HCT116 (cell line): ENCODE measurements at regions not wholly inside any gene's neighbourhood (a gene's known extent, or its start where the extent isn't known, plus 50 kb on each side); places are given as distances from the start of the nearest gene placed in this dataset.

Source experiments
- ATAC-seq: fragments of 200-7000 bp; cut with Tn5 transposase; 2 replicates; pipeline ENCODE4 v1.9.1; 2020; ENCODE audit warnings: mild to moderate bottlenecking, moderate library complexity
- BruUV-seq: library from RNA; stranded (reverse); fragments of 400-500 nt; replicated peaks from 2 replicates; lab custom pipeline; 2021; lab: Mats Ljungman, UMichigan
- CTCF ChIA-PET: fragments of 300-600 bp; sonication (Branson Sonifier 250); formaldehyde crosslinking; loops from one replicate; lab custom pipeline; 2021; ENCODE audit warnings: antibody characterized with exemption; lab: Charles Lee
- POLR2A ChIA-PET: fragments of 300-600, 350-600 bp; sonication (Branson Sonifier 250); formaldehyde crosslinking; loops from one replicate; lab custom pipeline; 2021; ENCODE audit warnings: antibody characterized with exemption; lab: Charles Lee
- RAD21 ChIA-PET, 2 experiments: fragments of 300-600 bp; sonication (Branson Sonifier 250); formaldehyde crosslinking; loops; one replicate each; lab custom pipeline; 2023; ENCODE audit warnings: low total read pairs in 2 of 2; ENCODE audit not compliant: uncharacterized antibody in 2 of 2, unreplicated experiment in 2 of 2, low non-redundant PET in 1 of 2; lab: Charles Lee
- DNase-seq: peaks from one replicate; pipeline ENCODE4 v3.0.0-alpha.2; 2010; ENCODE audit warnings: low read depth, low spot score
- H2AFZ ChIP-seq: fragments of 200-600 bp; shearing (Covaris generic), sonication (generic); 2 replicates; pipeline ENCODE4 v1.6.1; 2017; ENCODE audit warnings: low read depth, mixed run types, mixed read lengths, antibody characterized with exemption, low read length; ENCODE audit not compliant: poor library complexity, severe bottlenecking
- H3K27ac ChIP-seq: 2 replicates; pipeline ENCODE4 v1.5.1; 2012; ENCODE audit warnings: low read depth, low read length
- H3K27me3 ChIP-seq: fragments of 200-600 bp; sonication (generic); 2 replicates; pipeline ENCODE4 v1.6.1; 2016; ENCODE audit warnings: mixed run types, low read length, mixed read lengths; ENCODE audit not compliant: insufficient read depth
- H3K36me3 ChIP-seq, 2 experiments: fragments of 200-500 bp in 1 of 2; fragments of 200-600 bp in 1 of 2; sonication (Bioruptor generic) in 1 of 2; sonication (generic) in 1 of 2; 2 replicates each; pipeline versions ENCODE4 v1.5.1 to v1.6.1; 2014 to 2016; ENCODE audit warnings: low read length in 2 of 2, inconsistent platforms in 1 of 2, mixed read lengths in 1 of 2, mixed run types in 1 of 2; ENCODE audit not compliant: insufficient read depth in 2 of 2, control insufficient read depth in 1 of 2
- H3K4me1 ChIP-seq, 2 experiments: fragments of 200-600 bp in 1 of 2; sonication (generic) in 1 of 2; 2 replicates each; pipeline versions ENCODE4 v1.5.1 to v1.6.1; 2012 to 2017; ENCODE audit warnings: low read length in 2 of 2, inconsistent platforms in 1 of 2, mild to moderate bottlenecking in 1 of 2, mixed read lengths in 1 of 2, mixed run types in 1 of 2, moderate library complexity in 1 of 2; ENCODE audit not compliant: insufficient read depth in 2 of 2, control insufficient read depth in 1 of 2
- H3K4me2 ChIP-seq: fragments of 200-600 bp; sonication (generic); 2 replicates; pipeline ENCODE4 v1.6.1; 2017; ENCODE audit warnings: mixed run types, low read length, mixed read lengths
- H3K4me3 ChIP-seq, 2 experiments: fragments of 200-600 bp in 1 of 2; sonication (generic) in 1 of 2; replicated peaks in 1 of 2; 2 replicates each; pipeline ENCODE4 v1.5.1; 2011 to 2016; ENCODE audit warnings: low read length in 2 of 2, control low read depth in 1 of 2, low read depth in 1 of 2, mild to moderate bottlenecking in 1 of 2, mixed read lengths in 1 of 2, mixed run types in 1 of 2
- H3K79me2 ChIP-seq: fragments of 200-600 bp; sonication (generic); 2 replicates; pipeline ENCODE4 v1.6.1; 2017; ENCODE audit warnings: mild to moderate bottlenecking, mixed run types, low read length, moderate library complexity, mixed read lengths; ENCODE audit not compliant: insufficient read depth
- H3K9ac ChIP-seq: fragments of 200-600 bp; sonication (generic); 2 replicates; pipeline ENCODE4 v1.6.1; 2016; ENCODE audit warnings: low read length, mixed read lengths
- H3K9me2 ChIP-seq: fragments of 200-600 bp; sonication (generic), shearing (Covaris generic); 2 replicates; pipeline ENCODE4 v1.6.1; 2017; ENCODE audit warnings: mixed run types, mild to moderate bottlenecking, moderate library complexity; ENCODE audit not compliant: insufficient read depth
- H3K9me3 ChIP-seq, 2 experiments: fragments of 200-500 bp in 1 of 2; fragments of 200-600 bp in 1 of 2; sonication (Bioruptor generic) in 1 of 2; sonication (generic) in 1 of 2; 2 replicates each; pipeline ENCODE4 v1.6.1; 2014 to 2017; ENCODE audit warnings: low read length in 2 of 2, mixed read lengths in 2 of 2, inconsistent platforms in 1 of 2, low read depth in 1 of 2, mild to moderate bottlenecking in 1 of 2, mixed run types in 1 of 2, moderate library complexity in 1 of 2; ENCODE audit not compliant: control insufficient read depth in 1 of 2, insufficient read depth in 1 of 2
- H4K20me1 ChIP-seq: fragments of 200-600 bp; sonication (generic), shearing (Covaris generic); 2 replicates; pipeline ENCODE4 v1.6.1; 2017; ENCODE audit warnings: mixed run types, mild to moderate bottlenecking, moderate library complexity; ENCODE audit not compliant: insufficient read depth
- CBX3 ChIP-seq: IDR thresholded peaks from 2 replicates; pipeline ENCODE4 v1.6.1; 2012; ENCODE audit warnings: low read depth
- CEBPB ChIP-seq: IDR thresholded peaks from 2 replicates; pipeline ENCODE4 v1.6.1; 2012; ENCODE audit warnings: low read depth
- EGR1 ChIP-seq: IDR thresholded peaks from 2 replicates; pipeline ENCODE4 v1.6.1; 2012; ENCODE audit warnings: low read depth
- ELF1 ChIP-seq: IDR thresholded peaks from 2 replicates; pipeline ENCODE4 v1.6.1; 2012; ENCODE audit warnings: low read depth, borderline replicate concordance
- EZH2phosphoT487 ChIP-seq: fragments of 200-600 bp; IDR thresholded peaks from 2 replicates; pipeline ENCODE4 v1.6.1; 2018; ENCODE audit warnings: antibody characterized with exemption, borderline replicate concordance
- JUND ChIP-seq: IDR thresholded peaks from 2 replicates; pipeline ENCODE4 v1.6.1; 2012
- POLR2A ChIP-seq: IDR thresholded peaks from 2 replicates; pipeline ENCODE4 v1.7.0; 2011; ENCODE audit warnings: borderline replicate concordance; ENCODE audit not compliant: insufficient read depth, insufficient read length; ENCODE audit errors: extremely low read depth
- RAD21 ChIP-seq: IDR thresholded peaks from 2 replicates; pipeline ENCODE4 v1.6.1; 2012; ENCODE audit warnings: low read depth, mild to moderate bottlenecking
- SIN3A ChIP-seq: IDR thresholded peaks from 2 replicates; pipeline ENCODE4 v1.6.1; 2012; ENCODE audit warnings: low read depth
- SP1 ChIP-seq: IDR thresholded peaks from 2 replicates; pipeline ENCODE4 v1.6.1; 2012; ENCODE audit warnings: low read depth
- SRF ChIP-seq: IDR thresholded peaks from 2 replicates; pipeline ENCODE4 v1.6.1; 2012; ENCODE audit warnings: low read depth
- TCF7L2 ChIP-seq: IDR thresholded peaks from 2 replicates; pipeline ENCODE4 v1.7.0; 2011; ENCODE audit warnings: borderline replicate concordance, inconsistent platforms; ENCODE audit not compliant: insufficient read depth, insufficient read length; ENCODE audit errors: extremely low read depth
- YY1 ChIP-seq: IDR thresholded peaks from 2 replicates; pipeline ENCODE4 v1.6.1; 2011; ENCODE audit warnings: low read length, low read depth, moderate library complexity, mild to moderate bottlenecking; ENCODE audit not compliant: insufficient replicate concordance; ENCODE audit errors: extremely low read depth
- ZFX ChIP-seq: fragments of 450-650 bp; IDR thresholded peaks from 2 replicates; pipeline ENCODE4 v1.6.1; 2017
- intact Hi-C: fragments of 100-400 bp; cut with micrococcal nuclease; formaldehyde crosslinking; loops from 2 replicates; pipeline ENCODE4 v1.10.0; 2022
- TF ChIP-seq, protein P1 (sequence below): IDR thresholded peaks from 2 replicates; pipeline ENCODE4 v1.6.1; 2012
- TF ChIP-seq, protein P2 (sequence below), 3 experiments: fragments of 200-600 bp in 1 of 3; sonication (generic) in 1 of 3; IDR thresholded peaks in 2 of 3; conservative IDR thresholded peaks in 1 of 3; 2 replicates each; pipeline ENCODE4 v1.5.1; 2012 to 2017; ENCODE audit warnings: low read depth in 2 of 3, low read length in 2 of 3, antibody characterized with exemption in 1 of 3, borderline replicate concordance in 1 of 3, control low read depth in 1 of 3, mild to moderate bottlenecking in 1 of 3, mixed read lengths in 1 of 3, mixed run types in 1 of 3, moderate library complexity in 1 of 3; ENCODE audit not compliant: insufficient read depth in 1 of 3
- TF ChIP-seq, protein P3 (sequence below): IDR thresholded peaks from 2 replicates; pipeline ENCODE4 v1.6.1; 2012; ENCODE audit warnings: low read depth
- TF ChIP-seq, protein P4 (sequence below): IDR thresholded peaks from 2 replicates; pipeline ENCODE4 v1.6.1; 2011; ENCODE audit warnings: mild to moderate bottlenecking, low read length, moderate library complexity; ENCODE audit not compliant: insufficient replicate concordance; ENCODE audit errors: extremely low read depth

DNA sequence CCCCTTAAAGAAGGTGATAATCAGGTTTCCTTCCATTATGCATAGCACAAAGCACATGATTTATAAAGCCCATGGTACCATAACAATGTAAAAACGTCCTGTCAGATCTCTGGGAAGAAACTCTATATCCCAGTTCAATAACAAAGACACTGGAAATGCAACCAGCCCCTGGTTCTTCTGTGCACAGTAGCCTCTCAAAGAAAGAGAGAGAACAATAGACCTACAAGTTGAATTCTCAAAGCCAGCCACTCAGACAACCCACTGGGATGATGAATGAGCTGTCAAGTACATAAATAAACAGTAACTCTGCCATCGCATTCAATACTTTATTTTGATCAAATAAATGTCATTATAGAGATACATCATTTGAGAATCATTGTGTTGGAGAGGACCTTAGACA lies 400.1 kb upstream of the CPEB2 start:
- CTCF ChIA-PET: no interaction called here
- Histone ChIP-seq H3K9me3 (no peaks in the 10 kb centered on the region; a peak in 1 of 4 replicates), H3K79me2 (no peaks in the 10 kb centered on the region), H3K4me1 (no peaks in the 10 kb centered on the region), H3K27me3 (no peaks in the 10 kb centered on the region)
- no TSS peak for BruUV-seq
- TF ChIP-seq, protein P1, sequence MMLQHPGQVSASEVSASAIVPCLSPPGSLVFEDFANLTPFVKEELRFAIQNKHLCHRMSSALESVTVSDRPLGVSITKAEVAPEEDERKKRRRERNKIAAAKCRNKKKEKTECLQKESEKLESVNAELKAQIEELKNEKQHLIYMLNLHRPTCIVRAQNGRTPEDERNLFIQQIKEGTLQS: no peak
- TF ChIP-seq, protein P2, sequence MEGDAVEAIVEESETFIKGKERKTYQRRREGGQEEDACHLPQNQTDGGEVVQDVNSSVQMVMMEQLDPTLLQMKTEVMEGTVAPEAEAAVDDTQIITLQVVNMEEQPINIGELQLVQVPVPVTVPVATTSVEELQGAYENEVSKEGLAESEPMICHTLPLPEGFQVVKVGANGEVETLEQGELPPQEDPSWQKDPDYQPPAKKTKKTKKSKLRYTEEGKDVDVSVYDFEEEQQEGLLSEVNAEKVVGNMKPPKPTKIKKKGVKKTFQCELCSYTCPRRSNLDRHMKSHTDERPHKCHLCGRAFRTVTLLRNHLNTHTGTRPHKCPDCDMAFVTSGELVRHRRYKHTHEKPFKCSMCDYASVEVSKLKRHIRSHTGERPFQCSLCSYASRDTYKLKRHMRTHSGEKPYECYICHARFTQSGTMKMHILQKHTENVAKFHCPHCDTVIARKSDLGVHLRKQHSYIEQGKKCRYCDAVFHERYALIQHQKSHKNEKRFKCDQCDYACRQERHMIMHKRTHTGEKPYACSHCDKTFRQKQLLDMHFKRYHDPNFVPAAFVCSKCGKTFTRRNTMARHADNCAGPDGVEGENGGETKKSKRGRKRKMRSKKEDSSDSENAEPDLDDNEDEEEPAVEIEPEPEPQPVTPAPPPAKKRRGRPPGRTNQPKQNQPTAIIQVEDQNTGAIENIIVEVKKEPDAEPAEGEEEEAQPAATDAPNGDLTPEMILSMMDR (IDR thresholded peaks at IDR 0.05 in 2 of 3, conservative IDR thresholded peaks at IDR 0.05 in 1 of 3; ENCODE audit: borderline replicate concordance in 1 of 3, insufficient read depth in 1 of 3, low read depth in 2 of 3, low read length in 2 of 3): no peak
- TF ChIP-seq EGR1 (no peak), SRF (no peak), RAD21 (no peak), TCF7L2 (no peak), CBX3 (no peak), CEBPB (no peak), SP1 (no peak), ZFX (no peak), EZH2phosphoT487 (no peak), JUND (no peak), YY1 (no peak), ELF1 (no peak), SIN3A (no peak), POLR2A (no peak)
- TF ChIP-seq, protein P3, sequence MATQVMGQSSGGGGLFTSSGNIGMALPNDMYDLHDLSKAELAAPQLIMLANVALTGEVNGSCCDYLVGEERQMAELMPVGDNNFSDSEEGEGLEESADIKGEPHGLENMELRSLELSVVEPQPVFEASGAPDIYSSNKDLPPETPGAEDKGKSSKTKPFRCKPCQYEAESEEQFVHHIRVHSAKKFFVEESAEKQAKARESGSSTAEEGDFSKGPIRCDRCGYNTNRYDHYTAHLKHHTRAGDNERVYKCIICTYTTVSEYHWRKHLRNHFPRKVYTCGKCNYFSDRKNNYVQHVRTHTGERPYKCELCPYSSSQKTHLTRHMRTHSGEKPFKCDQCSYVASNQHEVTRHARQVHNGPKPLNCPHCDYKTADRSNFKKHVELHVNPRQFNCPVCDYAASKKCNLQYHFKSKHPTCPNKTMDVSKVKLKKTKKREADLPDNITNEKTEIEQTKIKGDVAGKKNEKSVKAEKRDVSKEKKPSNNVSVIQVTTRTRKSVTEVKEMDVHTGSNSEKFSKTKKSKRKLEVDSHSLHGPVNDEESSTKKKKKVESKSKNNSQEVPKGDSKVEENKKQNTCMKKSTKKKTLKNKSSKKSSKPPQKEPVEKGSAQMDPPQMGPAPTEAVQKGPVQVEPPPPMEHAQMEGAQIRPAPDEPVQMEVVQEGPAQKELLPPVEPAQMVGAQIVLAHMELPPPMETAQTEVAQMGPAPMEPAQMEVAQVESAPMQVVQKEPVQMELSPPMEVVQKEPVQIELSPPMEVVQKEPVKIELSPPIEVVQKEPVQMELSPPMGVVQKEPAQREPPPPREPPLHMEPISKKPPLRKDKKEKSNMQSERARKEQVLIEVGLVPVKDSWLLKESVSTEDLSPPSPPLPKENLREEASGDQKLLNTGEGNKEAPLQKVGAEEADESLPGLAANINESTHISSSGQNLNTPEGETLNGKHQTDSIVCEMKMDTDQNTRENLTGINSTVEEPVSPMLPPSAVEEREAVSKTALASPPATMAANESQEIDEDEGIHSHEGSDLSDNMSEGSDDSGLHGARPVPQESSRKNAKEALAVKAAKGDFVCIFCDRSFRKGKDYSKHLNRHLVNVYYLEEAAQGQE: no peak
- TF ChIP-seq, protein P4, sequence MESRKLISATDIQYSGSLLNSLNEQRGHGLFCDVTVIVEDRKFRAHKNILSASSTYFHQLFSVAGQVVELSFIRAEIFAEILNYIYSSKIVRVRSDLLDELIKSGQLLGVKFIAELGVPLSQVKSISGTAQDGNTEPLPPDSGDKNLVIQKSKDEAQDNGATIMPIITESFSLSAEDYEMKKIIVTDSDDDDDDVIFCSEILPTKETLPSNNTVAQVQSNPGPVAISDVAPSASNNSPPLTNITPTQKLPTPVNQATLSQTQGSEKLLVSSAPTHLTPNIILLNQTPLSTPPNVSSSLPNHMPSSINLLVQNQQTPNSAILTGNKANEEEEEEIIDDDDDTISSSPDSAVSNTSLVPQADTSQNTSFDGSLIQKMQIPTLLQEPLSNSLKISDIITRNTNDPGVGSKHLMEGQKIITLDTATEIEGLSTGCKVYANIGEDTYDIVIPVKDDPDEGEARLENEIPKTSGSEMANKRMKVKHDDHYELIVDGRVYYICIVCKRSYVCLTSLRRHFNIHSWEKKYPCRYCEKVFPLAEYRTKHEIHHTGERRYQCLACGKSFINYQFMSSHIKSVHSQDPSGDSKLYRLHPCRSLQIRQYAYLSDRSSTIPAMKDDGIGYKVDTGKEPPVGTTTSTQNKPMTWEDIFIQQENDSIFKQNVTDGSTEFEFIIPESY: no peak
- TF ChIP-seq, all 23 proteins: peak for 0
- H3K9me2 ChIP-seq: no peaks in the 10 kb centered on the region
- ATAC-seq (no peak), DNase-seq (no peak)
- H3K4me3 ChIP-seq: no peak overlapping the region
- H3K36me3 ChIP-seq: no peaks in the 10 kb centered on the region
- intact Hi-C loops: no loop called here
- no peak overlapping the region for H3K9ac ChIP-seq
- no peak overlapping the region for H3K4me2 ChIP-seq
- ChIA-PET RAD21 (no interaction called here), POLR2A (no interaction called here)
- no peak overlapping the region for H2AFZ ChIP-seq
- H3K27ac ChIP-seq: no peak overlapping the region
- no peaks in the 10 kb centered on the region for H4K20me1 ChIP-seq
